ENCODE measurements at regions not wholly inside any gene's neighbourhood (a gene's known extent, or its start where the extent isn't known, plus 50 kb on each side); places are given as distances from the start of the nearest gene placed in this dataset.

GRCh38 chr5:41670854-41671479 is 160.6 kb upstream of the PLCXD3 start:
- TF ChIP-seq, protein P1, sequence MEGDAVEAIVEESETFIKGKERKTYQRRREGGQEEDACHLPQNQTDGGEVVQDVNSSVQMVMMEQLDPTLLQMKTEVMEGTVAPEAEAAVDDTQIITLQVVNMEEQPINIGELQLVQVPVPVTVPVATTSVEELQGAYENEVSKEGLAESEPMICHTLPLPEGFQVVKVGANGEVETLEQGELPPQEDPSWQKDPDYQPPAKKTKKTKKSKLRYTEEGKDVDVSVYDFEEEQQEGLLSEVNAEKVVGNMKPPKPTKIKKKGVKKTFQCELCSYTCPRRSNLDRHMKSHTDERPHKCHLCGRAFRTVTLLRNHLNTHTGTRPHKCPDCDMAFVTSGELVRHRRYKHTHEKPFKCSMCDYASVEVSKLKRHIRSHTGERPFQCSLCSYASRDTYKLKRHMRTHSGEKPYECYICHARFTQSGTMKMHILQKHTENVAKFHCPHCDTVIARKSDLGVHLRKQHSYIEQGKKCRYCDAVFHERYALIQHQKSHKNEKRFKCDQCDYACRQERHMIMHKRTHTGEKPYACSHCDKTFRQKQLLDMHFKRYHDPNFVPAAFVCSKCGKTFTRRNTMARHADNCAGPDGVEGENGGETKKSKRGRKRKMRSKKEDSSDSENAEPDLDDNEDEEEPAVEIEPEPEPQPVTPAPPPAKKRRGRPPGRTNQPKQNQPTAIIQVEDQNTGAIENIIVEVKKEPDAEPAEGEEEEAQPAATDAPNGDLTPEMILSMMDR (conservative IDR thresholded peaks at IDR 0.05): peak; percentile 47
- Histone ChIP-seq H3K4me3 (ENCODE audit: low read length) (no peak overlapping the region), H3K36me3 (ENCODE audit: control insufficient read depth, insufficient read depth, low read length) (no peaks in the 10 kb centered on the region), H3K27ac (ENCODE audit: low read depth, low read length) (no peak overlapping the region), H3K4me1 (ENCODE audit: control insufficient read depth, insufficient read depth, low read length) (no peaks in the 10 kb centered on the region), H3K9ac (ENCODE audit: extremely low read depth, low read length, poor library complexity, severe bottlenecking) (no peak overlapping the region), H3K9me3 (ENCODE audit: control insufficient read depth, low read length) (no peaks in the 10 kb centered on the region), H3K27me3 (ENCODE audit: control insufficient read depth, insufficient read depth, low read length, poor library complexity, severe bottlenecking) (no peaks in the 10 kb centered on the region)
- Mint-ChIP-seq H3K27ac (no peak overlapping the region), H3K4me1 (peaks cover 2% of the 10 kb centered on the region), H3K27me3 (ENCODE audit: insufficient read depth) (peaks cover 5% of the 10 kb centered on the region), H3K9me3 (peaks cover 3% of the 10 kb centered on the region), H3K4me3 (no peak overlapping the region), H3K36me3 (ENCODE audit: low read depth) (no peaks in the 10 kb centered on the region)
- WGBS, 2 experiments (ENCODE audit: insufficient coverage in 1 of 2, insufficient read length in 1 of 2): 83% methylated on average over 2 of the region's 2 CpGs; no CpG with 5 or more reads in 1 of the 2 experiments
- peak; percentile 71 for DNase-seq

GRCh38 chr5:41670216-41670615 is 159.8 kb upstream of the PLCXD3 start:
- Histone ChIP-seq H3K36me3 (ENCODE audit: control insufficient read depth, insufficient read depth, low read length) (no peaks in the 10 kb centered on the region), H3K27ac (ENCODE audit: low read depth, low read length) (no peak overlapping the region), H3K27me3 (ENCODE audit: control insufficient read depth, insufficient read depth, low read length, poor library complexity, severe bottlenecking) (no peaks in the 10 kb centered on the region), H3K4me3 (ENCODE audit: low read length) (no peak overlapping the region), H3K4me1 (ENCODE audit: control insufficient read depth, insufficient read depth, low read length) (no peaks in the 10 kb centered on the region), H3K9ac (ENCODE audit: extremely low read depth, low read length, poor library complexity, severe bottlenecking) (no peak overlapping the region), H3K9me3 (ENCODE audit: control insufficient read depth, low read length) (no peaks in the 10 kb centered on the region)
- TF ChIP-seq, protein P1 (conservative IDR thresholded peaks at IDR 0.05): no peak
- Mint-ChIP-seq H3K4me1 (peaks cover 2% of the 10 kb centered on the region), H3K36me3 (ENCODE audit: low read depth) (no peaks in the 10 kb centered on the region), H3K27ac (no peak overlapping the region), H3K4me3 (no peak overlapping the region), H3K27me3 (ENCODE audit: insufficient read depth) (peaks cover 5% of the 10 kb centered on the region), H3K9me3 (peaks cover 3% of the 10 kb centered on the region)
- 97 to 100% methylated on average over 3 of the region's 3 CpGs for WGBS, 2 experiments (ENCODE audit: insufficient coverage in 1 of 2, insufficient read length in 1 of 2)
- no peak for DNase-seq

GRCh38 chr5:41661254-41661653 is 150.9 kb upstream of the PLCXD3 start:
- TF ChIP-seq, protein P1 (conservative IDR thresholded peaks at IDR 0.05): no peak
- H3K36me3 ChIP-seq (ENCODE audit: control insufficient read depth, insufficient read depth, low read length): no peaks in the 10 kb centered on the region
- H3K9me3 ChIP-seq (ENCODE audit: control insufficient read depth, low read length): no peaks in the 10 kb centered on the region
- no peak overlapping the region for H3K27ac ChIP-seq (ENCODE audit: low read depth, low read length)
- H3K27me3 ChIP-seq (ENCODE audit: control insufficient read depth, insufficient read depth, low read length, poor library complexity, severe bottlenecking): no peaks in the 10 kb centered on the region
- H3K9me3 Mint-ChIP-seq: no peaks in the 10 kb centered on the region
- H3K27me3 Mint-ChIP-seq (ENCODE audit: insufficient read depth): peaks cover 4% of the 10 kb centered on the region
- no peaks in the 10 kb centered on the region for H3K4me1 Mint-ChIP-seq
- no peak overlapping the region for H3K4me3 Mint-ChIP-seq
- H3K36me3 Mint-ChIP-seq (ENCODE audit: low read depth): no peaks in the 10 kb centered on the region
- H3K4me1 ChIP-seq (ENCODE audit: control insufficient read depth, insufficient read depth, low read length): no peaks in the 10 kb centered on the region
- H3K9ac ChIP-seq (ENCODE audit: extremely low read depth, low read length, poor library complexity, severe bottlenecking): no peak overlapping the region
- H3K4me3 ChIP-seq (ENCODE audit: low read length): no peak overlapping the region
- no peak overlapping the region for H3K27ac Mint-ChIP-seq
- DNase-seq: no peak
- 94% methylated on average over 2 to 3 of the region's 3 CpGs for WGBS, 2 experiments (ENCODE audit: insufficient coverage in 1 of 2, insufficient read length in 1 of 2)
